Ovary (tissue), 7 donors: ENCODE measurements at regions not wholly inside any gene's neighbourhood (a gene's known extent, or its start where the extent isn't known, plus 50 kb on each side); places are given as distances from the start of the nearest gene placed in this dataset.

Experiments
- DNase-seq, 5 donors: peaks; one replicate each; pipeline ENCODE4 v3.0.0-alpha.2; 2019 to 2020
- H3K27ac ChIP-seq, 2 donors: fragments of 200-600 bp; one replicate each; pipeline versions ENCODE4 v1.5.1 to v1.8.0; 2019 to 2022
- H3K27me3 ChIP-seq: fragments of 200-600 bp; one replicate; pipeline ENCODE4 v1.8.0; 2022
- H3K36me3 ChIP-seq: fragments of 200-600 bp; sonication (generic); one replicate; pipeline ENCODE4 v1.5.1; 2019
- H3K4me1 ChIP-seq: one replicate; pipeline ENCODE4 v1.8.1; 2013; ENCODE audit warnings: mild to moderate bottlenecking, moderate library complexity; ENCODE audit not compliant: insufficient read depth
- H3K4me3 ChIP-seq: fragments of 200-600 bp; sonication (generic); one replicate; pipeline ENCODE4 v1.5.1; 2017
- H3K9me3 ChIP-seq, 2 donors: fragments of 200-600 bp in 1 of 2; sonication (generic) in 1 of 2; one replicate each; pipeline versions ENCODE4 v1.5.1 to v1.8.1; 2013 to 2019; ENCODE audit warnings: mild to moderate bottlenecking in 1 of 2, moderate library complexity in 1 of 2
- EP300 ChIP-seq: sonication (generic); formaldehyde crosslinking; IDR thresholded peaks from one replicate; pipeline ENCODE4 v1.6.1; 2017; ENCODE audit warnings: antibody characterized with exemption
- POLR2A ChIP-seq: fragments of 450-650 bp; IDR thresholded peaks from one replicate; pipeline ENCODE4 v1.6.1; 2017; ENCODE audit warnings: antibody characterized with exemption, mild to moderate bottlenecking, moderate library complexity
- WGBS, 3 donors: extraction: QIAGEN DNeasy Blood & Tissue Kit in 1 of 3; methylation state at CpG; one replicate each; pipeline versions ENCODE4 v1.1.5 to v1.1.7; 2013 to 2017; 5-methylcytosine and 5-hydroxymethylcytosine counted together
- intact Hi-C, 4 donors: fragments of 100-400 bp; cut with DNase I; formaldehyde crosslinking; loops; one replicate each; pipeline versions ENCODE4 v1.11.0 to v1.15.1; 2022 to 2023
- TF ChIP-seq, protein P1 (sequence below), 3 donors: fragments of 450-650 bp in 2 of 3; fragments of 200-600 bp in 1 of 3; IDR thresholded peaks; one replicate each; pipeline versions ENCODE4 v1.5.1 to v1.8.0; 2016 to 2022; ENCODE audit warnings: antibody characterized with exemption in 3 of 3, mild to moderate bottlenecking in 1 of 3
- donor health status: DM: no; HTN: no; CAD: no; lungs with moderate emphysema.
- donor health status: DM: no; HTN: no; CAD: no.
- donor health status: Bipolar disorder and iron deficiency.
- donor health status: DM: no; HTN: no; CAD: no.
- donor health status: DM: yes; HTN: yes; CAD: no.

DNA sequence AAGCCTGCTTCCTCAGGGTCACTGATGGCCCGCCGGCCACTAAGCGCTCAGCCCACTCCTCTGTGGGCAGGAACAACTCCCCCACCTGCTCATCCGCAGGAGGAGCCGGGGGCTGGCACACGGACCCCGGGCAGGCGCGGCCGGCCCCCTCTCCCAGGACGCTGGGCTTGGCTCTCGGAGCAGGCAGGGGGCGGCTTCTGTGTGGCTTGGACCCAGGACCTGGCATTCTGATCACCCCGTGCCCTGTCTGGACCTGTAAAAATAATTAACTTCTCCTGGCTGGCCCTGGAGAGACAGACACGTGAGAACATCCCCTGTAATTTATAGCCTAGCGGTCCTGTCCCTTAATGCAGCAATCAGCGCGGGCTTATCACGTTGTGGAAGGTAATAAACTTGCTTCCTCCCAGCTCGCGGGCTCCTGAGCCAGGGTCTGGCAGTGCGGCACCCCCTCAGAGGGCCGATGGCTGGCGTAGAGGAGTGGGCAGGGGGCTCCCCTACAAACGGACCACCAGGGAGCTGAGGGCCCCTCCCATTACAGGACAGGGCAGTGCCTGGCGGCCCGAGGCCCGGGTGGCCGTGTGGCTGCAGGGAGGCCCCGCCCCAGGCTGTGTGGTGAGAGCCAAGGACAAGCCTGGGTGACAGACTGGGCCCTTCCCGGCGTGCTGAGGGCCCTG, 84.5 kb upstream of the NKX1-1 start:
- H3K36me3 ChIP-seq = no peaks in the 10 kb centered on the region
- peak in 1 of 5 donors; percentile 23 for DNase-seq
- no peaks in the 10 kb centered on the region for H3K9me3 ChIP-seq
- H3K27ac ChIP-seq = no peak overlapping the region
- intact Hi-C loops = loop anchor here in 1 of 4 donors (5.0 kb wide), 1 partner anchor 607 kb away; no protein-coding TSS in a partner anchor
- TF ChIP-seq EP300 (no peak), POLR2A (no peak)
- TF ChIP-seq, protein P1, sequence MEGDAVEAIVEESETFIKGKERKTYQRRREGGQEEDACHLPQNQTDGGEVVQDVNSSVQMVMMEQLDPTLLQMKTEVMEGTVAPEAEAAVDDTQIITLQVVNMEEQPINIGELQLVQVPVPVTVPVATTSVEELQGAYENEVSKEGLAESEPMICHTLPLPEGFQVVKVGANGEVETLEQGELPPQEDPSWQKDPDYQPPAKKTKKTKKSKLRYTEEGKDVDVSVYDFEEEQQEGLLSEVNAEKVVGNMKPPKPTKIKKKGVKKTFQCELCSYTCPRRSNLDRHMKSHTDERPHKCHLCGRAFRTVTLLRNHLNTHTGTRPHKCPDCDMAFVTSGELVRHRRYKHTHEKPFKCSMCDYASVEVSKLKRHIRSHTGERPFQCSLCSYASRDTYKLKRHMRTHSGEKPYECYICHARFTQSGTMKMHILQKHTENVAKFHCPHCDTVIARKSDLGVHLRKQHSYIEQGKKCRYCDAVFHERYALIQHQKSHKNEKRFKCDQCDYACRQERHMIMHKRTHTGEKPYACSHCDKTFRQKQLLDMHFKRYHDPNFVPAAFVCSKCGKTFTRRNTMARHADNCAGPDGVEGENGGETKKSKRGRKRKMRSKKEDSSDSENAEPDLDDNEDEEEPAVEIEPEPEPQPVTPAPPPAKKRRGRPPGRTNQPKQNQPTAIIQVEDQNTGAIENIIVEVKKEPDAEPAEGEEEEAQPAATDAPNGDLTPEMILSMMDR (IDR thresholded peaks at IDR 0.05) = no peak
- no peak overlapping the region for H3K4me3 ChIP-seq
- H3K27me3 ChIP-seq = no peaks in the 10 kb centered on the region
- H3K4me1 ChIP-seq = no peaks in the 10 kb centered on the region
- 5 to 7% (median 6%) methylated on average over 25 to 32 of the region's 32 CpGs for WGBS, 3 donors

DNA sequence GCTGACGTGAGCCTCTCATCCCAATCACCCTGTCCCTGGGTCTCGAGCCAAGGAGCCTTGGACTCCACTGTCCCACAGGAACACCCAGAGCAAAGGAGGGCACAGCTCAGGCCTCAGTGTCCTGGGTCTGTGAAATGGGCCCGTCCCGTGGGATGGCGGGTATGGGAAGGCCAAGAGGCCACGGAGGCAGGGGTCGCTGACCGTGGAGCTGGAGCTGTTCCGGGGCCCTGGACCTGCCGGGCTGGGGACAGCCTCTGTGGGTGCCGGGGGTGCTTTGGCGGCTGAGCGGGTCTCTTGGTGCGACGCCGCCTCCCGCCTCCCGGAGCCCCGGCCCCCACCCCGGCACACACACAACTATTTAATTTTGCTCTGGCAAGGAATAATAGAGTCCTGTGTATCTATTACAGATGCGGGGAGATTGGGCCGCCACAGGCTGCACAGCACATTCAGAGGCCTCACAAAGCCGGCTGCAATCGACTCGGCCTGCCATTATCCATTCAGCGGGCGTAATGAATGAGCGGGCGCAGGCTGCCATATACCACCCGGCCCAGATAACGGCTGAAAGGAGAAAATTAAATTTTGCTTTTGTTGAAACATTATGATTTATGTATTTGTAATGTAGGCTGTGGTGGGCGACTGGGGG, 83.9 kb upstream of the NKX1-1 start:
- Histone ChIP-seq H3K27ac (no peak overlapping the region), H3K4me3 (no peak overlapping the region), H3K9me3 (no peaks in the 10 kb centered on the region), H3K36me3 (no peaks in the 10 kb centered on the region), H3K4me1 (no peaks in the 10 kb centered on the region), H3K27me3 (no peaks in the 10 kb centered on the region)
- 49 to 56% (median 53%) methylated on average over 32 of the region's 32 CpGs for WGBS, 3 donors
- intact Hi-C loops = loop anchor here in 1 of 4 donors (5.0 kb wide), 1 partner anchor 607 kb away; no protein-coding TSS in a partner anchor
- DNase-seq = peak in 1 of 5 donors; percentile 15
- no peak for TF ChIP-seq POLR2A

DNA sequence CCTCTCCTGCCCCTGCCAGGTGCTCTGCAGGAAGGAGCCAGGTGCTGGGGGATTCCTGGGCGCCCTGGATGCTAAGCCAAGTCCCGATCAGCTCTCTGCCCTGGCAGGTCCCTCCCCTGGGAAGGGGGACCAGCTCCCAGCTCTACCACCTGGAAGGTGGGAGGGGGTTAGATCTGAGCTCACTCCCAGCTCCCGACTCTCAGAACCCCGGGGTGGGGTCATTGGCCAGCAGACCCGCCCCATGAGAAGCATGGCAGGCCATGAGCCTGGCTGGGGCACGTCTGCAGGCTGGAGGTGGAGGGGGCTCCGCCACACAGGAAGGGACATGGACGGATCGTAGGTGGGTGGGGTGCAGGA, 83.4 kb upstream of the NKX1-1 start:
- no peak for DNase-seq

DNA sequence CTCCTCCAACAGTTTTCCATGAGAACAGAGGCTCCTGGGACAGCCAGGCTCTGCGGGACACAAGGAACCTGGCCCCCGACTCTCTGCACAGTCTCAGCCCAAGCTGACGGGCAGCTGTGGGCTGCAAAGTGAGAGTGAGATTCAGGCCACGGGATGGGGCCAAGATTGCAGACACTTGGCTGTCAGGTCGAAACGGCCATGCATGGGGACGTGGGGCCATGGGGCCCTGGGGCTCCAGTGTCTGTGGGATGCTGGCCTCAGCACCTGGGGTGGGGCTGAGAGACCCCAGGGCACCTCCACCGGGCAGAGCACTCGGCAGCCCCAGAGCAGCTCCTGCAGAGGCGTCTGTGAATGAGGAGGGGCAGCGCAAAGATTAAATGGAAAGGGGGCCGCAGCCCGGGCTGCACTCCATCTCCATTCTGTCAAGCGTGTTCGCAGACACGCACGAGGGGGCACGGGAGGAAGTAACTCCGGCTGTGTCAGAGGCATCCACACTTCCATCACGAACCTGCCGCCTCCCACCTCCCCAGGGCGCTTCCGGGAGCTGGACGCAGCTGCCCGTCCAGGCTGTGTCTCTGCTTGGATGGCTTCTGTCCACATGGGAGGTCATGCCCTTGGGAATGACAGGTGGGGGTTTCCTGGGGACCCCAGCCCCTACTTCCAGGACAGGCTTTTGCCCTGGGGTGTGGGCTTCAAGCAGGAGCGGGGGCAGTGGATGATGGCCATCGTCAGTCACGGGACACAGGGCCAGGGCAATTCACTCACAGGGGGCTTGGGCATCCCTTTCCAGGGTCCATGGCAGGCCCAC, 82.8 kb upstream of the NKX1-1 start:
- peak in 1 of 5 donors; percentile 9 for DNase-seq
- intact Hi-C loops = no loop called here
- no peaks in the 10 kb centered on the region for H3K9me3 ChIP-seq
- H3K36me3 ChIP-seq = no peaks in the 10 kb centered on the region
- H3K27me3 ChIP-seq = no peaks in the 10 kb centered on the region
- no peak overlapping the region for H3K27ac ChIP-seq
- no peak overlapping the region for H3K4me3 ChIP-seq
- 22 to 28% (median 23%) methylated on average over 26 to 28 of the region's 28 CpGs for WGBS, 3 donors
- H3K4me1 ChIP-seq = no peaks in the 10 kb centered on the region
- TF ChIP-seq POLR2A (no peak), EP300 (no peak)
- TF ChIP-seq, protein P1 (IDR thresholded peaks at IDR 0.05) = no peak

More for the DNA sequence above, 83.4 kb upstream of the NKX1-1 start:
- no peaks in the 10 kb centered on the region for H3K27me3 ChIP-seq
- H3K4me3 ChIP-seq = no peak overlapping the region
- no peaks in the 10 kb centered on the region for H3K36me3 ChIP-seq
- intact Hi-C loops = no loop called here
- TF ChIP-seq POLR2A (no peak), EP300 (no peak)
- TF ChIP-seq, protein P1 (IDR thresholded peaks at IDR 0.05) = no peak
- no peaks in the 10 kb centered on the region for H3K4me1 ChIP-seq
- no peak overlapping the region for H3K27ac ChIP-seq
- WGBS, 3 donors = 66 to 74% (median 73%) methylated on average over 8 to 9 of the region's 9 CpGs
- no peaks in the 10 kb centered on the region for H3K9me3 ChIP-seq
